Activated CD4-positive, alpha-beta T cell treated with anti-CD3 and anti-CD28 coated beads, Interleukin-2, amount 50 U/mL, for 48 hours (primary cell): ENCODE measurements at regions not wholly inside any gene's neighbourhood (a gene's known extent, or its start where the extent isn't known, plus 50 kb on each side); places are given as distances from the start of the nearest gene placed in this dataset.

Experiments
- DNase-seq, 2 experiments: peaks; one replicate each; pipeline ENCODE4 v3.0.0-alpha.2; 2020

DNA sequence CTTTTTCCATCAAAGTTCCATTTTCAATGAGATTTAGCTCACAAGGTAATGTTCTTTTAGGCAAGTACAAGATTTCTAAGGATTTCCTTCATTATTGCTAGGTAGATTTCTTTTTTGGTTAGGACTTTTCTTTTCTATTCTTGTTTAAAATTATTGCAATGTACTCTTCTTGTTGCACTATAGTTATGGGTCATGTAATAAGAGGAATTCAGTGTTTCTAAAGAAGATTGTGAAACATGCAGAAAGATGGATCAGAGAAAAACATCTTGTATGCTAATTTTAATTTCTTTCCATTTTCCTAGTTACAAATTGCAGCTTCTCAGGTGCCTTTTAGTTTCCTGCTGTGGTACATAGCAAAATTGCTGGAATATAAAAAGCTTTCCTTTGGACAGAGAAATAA, 56.1 kb downstream of the BTG1 start:
- no peak for DNase-seq

DNA sequence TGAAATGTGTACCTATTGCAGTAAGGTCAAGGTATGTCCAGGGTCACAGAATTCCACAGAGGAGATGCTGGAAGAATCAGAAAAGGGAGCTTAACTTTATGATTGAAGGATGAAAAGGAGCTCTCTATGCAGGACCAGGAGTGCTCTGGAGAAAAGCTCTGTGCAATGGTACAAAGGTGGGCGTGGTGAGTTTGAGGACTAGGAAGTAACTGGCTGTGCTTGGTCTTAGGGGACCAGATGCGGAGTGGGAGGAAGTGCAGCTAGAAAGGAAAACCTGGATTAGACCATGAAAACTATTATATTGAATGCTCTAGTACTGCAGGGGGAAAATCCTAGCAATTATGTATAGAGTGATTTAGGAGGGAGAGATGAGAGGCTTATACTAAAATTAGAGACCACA, 56.8 kb downstream of the BTG1 start:
- DNase-seq, result no peak

DNA sequence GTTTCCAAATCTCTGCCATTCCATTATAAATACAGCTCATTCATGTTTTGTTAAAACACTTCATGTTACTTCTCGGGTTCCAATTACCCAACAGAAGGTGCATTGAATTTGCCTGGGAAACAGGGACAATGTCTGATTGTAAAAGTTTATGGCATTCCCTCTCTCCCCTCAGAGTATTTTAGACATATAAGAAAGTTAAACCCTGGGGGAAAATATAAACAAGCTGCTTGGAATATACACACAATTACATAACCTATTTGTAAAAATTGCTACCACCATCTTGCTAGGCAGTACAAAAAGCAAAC, 60.0 kb downstream of the BTG1 start:
- no peak for DNase-seq

DNA sequence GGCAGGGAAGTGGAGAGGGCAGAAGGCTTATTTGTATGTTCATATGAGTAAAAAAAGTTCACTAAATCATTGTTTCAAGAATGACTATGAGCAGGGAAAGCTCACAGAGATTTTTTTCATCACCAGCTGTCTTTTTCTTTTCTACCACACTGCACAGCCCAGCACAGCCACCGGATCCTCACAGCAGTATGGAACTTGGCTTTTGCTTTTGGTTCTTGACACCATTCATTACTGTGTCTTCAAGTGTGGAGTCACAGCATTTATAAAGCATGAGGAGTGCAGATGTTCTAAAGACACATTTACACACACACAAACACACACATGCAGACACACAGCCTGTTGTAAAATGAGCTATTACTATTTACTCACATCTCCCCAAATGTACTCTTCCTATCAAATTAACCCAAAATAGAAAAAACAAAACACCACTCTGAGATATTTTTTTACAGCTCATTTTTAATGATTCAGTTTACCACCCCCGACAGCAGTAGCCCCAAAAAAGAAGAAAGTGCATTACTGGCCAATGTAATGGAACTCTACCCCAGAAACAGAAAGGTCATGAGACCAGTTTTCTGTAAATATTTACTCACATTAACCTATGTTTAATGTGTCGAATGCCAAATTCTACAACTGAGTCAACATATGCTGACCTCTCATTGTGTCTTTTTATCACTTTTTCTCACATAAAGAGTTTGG, 60.5 kb downstream of the BTG1 start:
- DNase-seq, result no peak

DNA sequence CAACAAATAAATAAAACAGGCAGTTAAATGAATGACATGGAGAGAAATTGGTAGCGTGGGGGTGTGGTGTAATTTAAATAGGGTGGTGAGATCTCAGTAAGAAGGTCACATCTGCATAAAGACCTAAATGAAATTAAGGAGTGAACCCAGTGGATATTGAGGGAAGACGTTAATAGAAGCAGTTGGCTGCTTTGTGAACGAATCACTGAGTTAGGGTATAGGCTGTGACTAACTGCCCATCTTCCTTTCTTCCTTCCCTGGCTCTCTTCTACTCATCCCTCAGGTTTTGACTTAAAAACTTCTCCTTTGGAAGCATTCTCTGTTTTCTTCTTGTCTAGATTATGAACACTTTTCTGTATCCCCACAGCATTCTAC, 64.7 kb downstream of the BTG1 start:
- DNase-seq, result no peak

DNA sequence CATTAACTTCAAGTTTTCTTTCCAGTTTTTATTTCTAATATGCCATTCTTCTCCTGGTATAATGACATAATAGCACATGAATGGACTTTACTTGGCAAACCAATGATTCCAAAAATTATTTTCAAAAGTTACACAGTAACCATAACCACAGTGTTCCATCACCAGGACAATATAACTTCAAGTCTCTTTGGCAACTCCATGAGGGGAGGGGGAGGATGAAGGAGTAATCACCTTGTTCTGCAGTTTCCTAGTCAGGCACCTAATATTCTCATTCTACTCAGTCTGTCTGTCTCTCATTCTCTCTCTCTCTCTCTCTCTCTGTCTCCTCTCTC, 66.6 kb downstream of the BTG1 start:
- no peak for DNase-seq

DNA sequence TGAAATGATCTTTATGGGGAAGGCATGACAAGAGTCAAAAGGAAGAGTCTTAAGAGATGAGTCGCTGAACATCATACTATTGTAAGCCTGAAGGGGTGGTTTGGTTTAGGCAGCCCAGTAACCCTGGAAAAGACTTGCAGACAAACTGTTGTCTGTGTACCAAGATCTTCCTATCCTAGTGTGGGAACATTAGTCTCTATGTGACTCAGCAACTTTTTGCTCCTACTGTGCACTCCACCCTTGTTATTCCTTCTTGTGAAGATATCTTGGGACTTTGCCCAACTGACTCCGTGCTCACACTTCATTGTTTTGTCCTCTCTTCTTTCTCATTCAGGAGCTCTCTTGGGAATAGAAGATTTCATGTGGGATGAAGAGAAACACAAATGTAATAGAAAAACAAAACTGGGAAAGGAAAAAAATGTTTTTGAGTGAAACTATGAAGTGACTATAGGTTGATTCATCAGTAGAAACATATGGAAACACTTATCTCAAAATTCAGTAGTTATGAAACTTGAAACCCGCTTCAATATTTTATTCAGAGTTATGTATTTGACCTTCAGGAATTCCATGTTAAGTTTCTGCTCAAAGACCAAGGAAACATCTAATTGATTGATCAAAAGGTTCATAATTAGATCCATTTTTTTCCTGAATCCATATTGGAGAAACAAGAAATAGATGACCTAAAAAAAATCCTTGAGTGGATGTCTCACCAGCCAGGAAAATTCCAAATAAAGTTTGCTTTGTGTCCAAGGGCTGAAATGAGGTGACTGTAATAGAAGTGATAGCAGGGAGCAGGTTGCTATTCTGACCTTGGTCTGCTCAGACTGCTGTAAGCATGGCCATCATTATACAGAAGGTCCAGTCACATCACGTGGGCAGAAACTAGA, 67.2 kb downstream of the BTG1 start:
- peak in 1 of 2 experiments; percentile 36 for DNase-seq

DNA sequence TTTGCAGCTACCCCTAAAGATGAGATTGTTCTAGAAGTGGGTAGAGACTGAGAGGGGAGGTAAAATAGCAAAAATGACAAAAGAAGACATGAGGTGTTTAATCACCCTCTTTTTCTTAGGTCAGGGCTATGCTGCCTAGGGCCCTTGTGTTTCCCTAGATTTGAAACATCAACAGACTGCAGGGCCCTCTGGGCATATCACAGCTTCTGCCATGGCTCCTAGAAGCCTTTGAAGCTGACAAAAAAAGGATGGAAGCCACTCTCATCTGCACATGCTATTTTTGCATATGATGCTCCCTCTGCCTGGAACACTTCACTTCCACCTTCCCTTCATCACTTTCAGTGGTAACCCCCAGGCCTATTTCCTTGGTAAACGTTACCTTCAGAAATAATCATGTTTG, 68.1 kb downstream of the BTG1 start:
- DNase-seq, result no peak

DNA sequence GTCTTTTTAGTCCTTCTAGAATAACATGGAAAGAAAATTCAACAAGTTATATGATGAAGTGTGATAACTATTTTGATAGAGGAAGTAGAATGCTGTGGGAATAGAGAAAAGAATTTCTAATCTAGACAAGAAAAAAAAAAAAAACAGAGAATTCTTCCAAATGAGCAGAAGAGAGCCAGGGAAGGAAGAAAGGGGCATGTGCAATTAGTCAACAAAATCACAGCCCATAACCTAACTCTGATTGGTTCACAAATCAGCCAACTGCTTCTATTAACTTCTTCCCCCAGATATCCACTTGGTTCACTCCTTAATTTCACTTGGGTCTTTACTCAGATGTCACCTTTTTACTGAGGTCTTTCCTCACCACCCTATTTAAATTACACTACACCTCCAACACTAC, 69.5 kb downstream of the BTG1 start:
- DNase-seq, result no peak

DNA sequence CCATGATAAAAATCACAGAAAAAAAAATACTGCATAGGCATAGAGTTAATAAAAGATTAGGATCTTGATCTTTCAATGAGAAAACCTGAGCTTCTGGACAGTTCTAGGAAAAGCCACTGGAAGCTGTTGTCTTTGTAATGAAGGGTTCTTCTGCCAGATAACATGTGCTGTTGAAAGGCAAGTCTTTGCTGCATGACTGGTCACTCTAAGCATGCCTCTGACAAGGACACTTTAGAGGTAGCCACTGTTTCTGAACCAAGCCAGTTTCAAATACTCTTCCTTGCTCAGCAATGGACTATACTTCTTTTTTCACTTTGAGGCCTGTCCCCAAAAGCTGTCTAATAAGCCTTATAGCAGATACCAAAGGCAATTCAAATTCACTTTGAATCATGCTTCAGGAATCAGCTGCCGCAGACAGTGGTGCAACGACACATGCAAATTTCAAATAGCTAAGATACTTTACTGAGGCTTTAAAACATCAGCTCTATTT, 70.2 kb downstream of the BTG1 start:
- DNase-seq, result no peak

DNA sequence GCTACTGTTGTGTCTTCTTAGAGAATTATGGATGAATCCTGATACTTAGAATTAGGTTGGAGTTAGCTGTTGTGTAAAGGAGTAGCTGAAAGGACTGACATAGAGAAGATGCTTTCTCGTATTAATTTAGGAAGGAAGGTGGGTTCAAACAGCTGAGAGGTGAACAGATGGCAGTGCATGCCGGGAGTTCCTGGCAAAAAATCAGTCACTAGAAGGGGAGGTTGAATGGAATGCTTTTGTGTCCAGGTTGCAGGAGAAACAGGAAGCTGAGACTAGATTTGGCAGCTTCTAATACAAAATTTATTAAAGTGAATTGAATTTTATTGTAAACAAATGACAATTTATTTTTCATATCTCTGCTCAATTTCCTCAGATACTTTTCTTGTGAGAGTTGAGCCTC, 70.8 kb downstream of the BTG1 start:
- DNase-seq, result no peak

DNA sequence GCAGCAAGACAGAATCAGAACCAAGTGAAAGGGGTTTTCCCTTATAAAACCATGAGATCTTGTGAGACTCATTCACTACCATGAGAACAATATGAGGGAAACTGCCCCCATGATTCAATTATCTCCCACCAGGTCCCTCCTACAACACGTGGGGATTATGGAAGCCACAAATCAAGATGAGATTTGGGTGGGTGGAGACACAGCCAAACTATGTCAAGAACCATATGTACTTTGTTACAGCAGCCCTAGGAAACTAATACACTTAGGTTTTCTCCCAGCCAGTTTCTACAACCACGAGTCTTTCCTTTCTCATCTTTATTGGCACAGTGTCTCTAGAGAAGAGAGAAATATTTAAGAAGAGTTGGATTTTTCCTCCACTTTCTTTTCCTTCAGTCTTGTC, 72.6 kb downstream of the BTG1 start:
- DNase-seq, result no peak

DNA sequence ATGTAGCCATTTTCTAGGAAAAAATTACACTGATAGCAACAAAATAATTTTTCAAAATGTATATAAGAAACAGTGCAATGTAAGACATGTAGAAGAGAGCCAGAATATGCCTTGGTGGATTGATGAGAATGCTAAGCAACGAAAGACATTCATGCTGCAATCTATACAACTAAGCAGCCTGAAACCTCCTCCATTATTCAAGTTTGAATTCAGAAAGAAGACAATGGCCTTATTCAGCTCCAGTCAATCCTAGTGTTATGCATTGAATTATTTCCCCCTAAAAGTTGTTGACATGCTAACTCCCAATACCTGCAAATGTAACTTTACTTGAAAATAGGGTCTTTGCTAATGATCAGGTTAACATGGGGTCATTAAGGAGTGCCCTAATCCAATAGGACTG, 73.5 kb downstream of the BTG1 start:
- DNase-seq, result no peak

DNA sequence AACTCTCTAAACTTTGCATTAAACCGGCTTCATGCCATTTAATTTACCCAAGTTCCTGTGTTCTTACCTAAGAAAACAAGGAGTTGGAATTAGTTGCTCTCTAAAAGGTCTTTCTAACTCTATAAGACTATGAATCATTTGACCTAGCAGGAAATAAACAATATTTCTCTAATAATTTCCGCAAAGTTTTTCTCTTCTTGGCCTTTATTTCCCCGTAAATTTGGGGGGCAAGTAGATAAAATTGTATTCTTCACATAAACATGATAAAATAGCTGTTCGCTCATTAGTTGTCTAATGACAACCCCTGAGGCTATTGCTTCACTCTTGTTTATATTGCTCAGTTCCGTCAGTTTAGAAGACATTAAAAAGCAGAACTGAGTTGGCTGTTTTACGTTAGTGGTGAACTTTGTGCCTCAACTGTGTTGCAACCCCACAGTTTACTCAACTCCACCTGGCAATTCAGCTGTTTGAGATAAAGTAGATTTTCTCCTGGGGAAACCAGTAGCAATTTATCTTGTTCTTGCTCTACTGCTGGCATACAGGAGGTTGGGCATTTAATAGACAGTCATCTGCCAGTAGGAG, 74.7 kb downstream of the BTG1 start:
- DNase-seq, result no peak

DNA sequence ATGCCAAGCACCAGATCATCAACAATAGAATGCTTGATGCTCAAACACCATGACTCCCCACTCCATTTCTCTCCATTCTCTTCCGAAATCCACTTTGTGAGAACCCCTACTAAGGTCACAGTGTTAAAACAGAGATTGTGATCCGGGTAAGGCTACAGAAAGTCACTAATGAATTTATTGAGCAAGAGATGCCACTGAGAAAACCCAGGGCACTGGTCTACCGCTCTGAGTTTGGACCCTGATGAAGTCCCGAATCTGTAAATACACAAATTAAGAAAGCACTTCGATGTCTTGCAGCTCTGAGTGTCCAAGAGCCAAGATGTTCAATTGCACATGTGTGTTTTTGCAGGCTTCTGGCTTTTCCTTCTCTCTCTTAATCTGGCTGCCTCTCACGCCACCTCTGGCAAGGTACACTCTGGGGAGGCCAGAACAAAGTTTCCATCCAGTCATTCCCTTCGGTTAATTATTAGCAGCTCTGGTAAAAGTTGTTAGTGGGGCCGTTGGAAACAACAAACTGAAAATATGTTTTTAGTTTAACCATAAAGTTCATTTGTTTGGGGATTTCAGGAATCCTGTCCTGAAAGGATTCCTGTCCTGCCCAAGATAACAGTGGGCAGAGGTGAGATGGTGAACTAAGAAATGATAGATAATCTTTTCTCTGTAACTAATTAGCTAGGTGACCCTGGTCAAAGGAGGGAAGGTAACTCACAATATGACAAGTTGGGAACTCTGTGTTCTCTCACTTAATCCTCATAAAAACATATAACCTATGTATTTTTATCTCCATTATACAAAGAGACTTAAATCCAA, 75.4 kb downstream of the BTG1 start:
- DNase-seq, result no peak

DNA sequence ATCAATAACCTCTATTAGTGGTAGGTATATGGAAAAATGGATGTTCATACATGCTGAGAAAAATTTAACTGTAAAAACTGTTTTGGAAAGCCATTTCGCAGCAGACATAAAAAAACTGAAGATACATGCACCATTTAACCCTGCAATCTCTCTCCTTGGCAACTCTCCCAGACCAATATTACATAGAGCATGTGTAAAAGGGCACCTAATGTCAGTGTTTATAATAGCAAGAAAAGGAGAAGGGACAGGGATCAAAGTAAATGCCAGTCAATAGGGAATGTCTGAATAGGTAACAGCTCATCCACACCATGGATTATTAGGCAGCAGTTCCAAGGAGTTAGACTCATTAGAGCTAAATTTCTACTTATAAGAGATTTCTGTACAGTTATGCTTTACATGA, 77.2 kb downstream of the BTG1 start:
- DNase-seq, result no peak

DNA sequence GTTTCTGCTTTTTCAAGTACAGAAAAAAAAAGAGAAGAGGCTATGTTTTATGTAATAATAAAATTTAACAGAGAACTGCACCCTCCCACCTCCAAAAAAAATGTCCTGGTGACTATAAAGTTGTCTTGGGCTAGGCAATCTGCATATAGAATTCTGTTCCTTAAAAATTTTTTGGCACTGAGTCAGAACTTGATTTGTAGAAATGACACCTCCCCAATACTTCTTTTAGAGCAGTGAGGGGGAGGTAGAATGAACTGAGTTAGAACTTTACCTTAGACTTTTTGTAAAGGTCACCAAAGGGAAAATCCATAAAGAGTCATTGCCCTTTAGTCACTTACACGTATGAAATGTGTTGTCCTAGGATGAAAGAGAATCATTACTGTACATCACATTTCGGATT, 80.0 kb downstream of the BTG1 start:
- no peak for DNase-seq

DNA sequence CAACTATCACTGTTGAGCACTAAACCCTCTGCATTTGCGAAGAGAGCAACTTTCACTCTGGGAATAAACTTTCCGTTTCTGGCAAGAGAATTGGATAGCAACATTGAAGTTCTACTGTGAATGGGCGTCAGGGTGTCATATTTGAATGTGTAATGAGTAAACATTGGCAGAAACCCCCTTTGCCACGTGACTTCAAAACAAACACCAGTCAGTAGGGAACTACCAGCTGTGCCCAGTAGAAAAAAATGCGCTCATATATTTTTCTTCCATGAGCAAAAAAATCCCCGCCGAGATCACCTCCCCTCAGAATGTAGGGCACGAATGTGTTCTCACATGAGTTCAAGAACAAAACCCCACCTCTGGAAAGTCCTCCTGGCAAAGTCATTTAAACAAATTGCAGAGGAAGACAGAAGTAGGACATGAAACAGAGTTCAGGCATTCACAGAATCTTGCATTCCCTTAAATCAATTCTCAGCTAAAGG, 80.6 kb downstream of the BTG1 start:
- peak; percentile 36 to 54 for DNase-seq

DNA sequence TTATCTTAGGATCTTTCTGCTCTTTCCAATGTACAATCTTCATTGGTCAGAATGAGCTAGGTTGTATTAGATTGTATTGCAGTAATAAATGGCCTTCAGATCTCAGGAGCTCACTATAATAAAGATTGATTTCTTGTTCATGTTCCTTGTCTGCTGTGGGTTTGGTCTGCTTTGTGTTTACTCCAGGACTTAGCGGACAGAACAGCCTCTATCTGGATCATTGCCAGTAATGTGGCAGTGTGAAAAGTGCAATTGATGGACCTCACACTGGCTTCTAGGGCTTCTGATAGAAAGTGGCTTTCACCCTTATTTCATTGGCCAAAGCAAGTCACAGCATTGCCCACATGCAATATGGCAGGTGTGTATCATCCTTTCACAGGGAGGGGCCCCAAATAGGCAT, 81.2 kb downstream of the BTG1 start:
- DNase-seq, result no peak

DNA sequence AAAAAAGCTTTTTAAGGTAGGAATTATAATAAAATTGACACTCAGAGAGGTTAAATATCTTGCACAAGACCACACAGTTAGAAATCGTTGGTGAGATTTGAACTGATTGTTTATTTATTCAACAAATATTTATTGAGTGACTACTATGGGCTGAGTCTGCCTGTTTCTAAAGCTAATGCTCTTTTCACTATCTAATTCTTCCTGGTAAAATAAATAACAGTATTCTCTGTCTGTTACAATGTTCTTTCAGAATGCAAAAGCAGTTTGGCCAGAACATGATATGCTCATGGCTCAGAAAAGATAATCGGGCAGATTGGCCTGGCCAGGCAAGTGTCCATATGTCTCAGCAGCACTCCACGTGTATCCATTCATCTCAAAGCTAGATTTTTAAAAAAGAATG, 82.0 kb downstream of the BTG1 start:
- no peak for DNase-seq

DNA sequence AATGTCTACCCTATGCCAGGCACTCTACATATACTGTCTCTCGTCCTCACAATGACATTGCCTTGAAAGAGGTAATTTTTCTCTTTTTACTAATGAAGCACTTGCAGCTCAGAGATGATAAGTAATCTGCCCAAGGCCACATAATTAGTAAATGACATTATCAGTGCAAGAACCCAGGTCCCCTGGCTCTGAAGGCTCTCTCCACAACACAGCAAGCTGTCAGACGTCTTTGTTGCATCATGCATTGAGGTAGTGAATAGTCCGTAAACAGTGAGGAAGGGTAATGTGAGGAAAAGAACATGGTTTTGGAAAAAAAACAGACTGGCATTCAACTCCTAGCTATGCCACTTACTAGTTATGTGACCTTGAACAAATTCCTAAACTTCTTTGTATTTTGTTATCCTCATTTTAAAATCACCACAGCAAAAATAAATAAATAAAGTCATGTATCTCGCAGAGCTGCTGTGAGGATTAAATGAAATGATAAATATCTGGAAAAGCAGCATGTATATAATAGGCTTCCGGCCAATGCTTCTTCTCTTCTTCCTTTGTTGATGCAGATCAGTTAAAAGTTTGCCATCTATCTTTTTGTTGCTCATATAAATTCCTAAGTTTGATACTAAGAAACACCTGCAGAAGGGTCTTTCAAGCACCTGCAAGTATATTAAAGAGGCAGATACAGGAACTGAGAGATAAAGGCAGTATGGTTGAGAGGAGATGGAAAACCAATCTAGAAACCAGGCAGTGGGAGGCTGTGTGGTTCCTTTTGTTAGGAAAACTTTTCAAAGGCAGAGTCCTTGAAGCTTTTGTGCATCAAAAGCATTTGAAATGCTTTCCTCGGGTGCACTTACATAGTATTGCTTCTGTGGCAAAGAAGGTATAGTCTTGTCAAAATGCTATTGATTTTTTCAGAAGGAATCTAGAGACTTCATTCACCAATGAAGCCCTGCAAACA, 82.8 kb downstream of the BTG1 start:
- no peak for DNase-seq

DNA sequence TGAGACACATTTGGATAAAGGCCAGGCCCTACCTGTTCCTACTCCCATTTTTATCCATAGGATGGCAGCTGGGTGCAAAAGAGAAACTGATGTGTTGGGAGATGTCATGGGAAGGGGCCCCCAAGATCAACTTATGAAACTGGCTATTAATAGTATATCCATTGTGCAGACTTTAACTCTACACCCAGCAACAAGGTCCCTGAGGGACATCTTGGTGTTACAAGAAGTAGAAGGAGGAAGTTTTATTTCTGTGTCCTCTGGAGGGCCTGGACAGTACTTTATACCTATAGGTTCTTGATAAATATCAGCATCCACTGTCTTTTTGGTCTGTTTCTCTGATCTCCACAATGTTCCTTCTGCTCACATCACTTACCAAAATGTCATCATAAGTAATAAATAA, 84.6 kb downstream of the BTG1 start:
- DNase-seq, result no peak
